Adrenal gland (tissue), 5 donors: ENCODE measurements at regions not wholly inside any gene's neighbourhood (a gene's known extent, or its start where the extent isn't known, plus 50 kb on each side); places are given as distances from the start of the nearest gene placed in this dataset.

ENCODE experiments used
- POLR2A ChIP-seq, 2 donors: fragments of 450-650 bp; IDR thresholded peaks; one replicate each; pipeline ENCODE4 v1.6.1; 2017; ENCODE audit warnings: antibody characterized with exemption in 2 of 2, mild to moderate bottlenecking in 2 of 2, moderate library complexity in 1 of 2
- TF ChIP-seq, protein P1 (sequence below), 6 experiments: fragments of 450-650 bp in 4 of 6; fragments of 200-600 bp in 2 of 6; sonication (generic) in 1 of 6; IDR thresholded peaks; 1 replicate in 5 of 6; 2 replicates in 1 of 6; pipeline versions ENCODE4 v1.5.1 to v1.8.0; 2016 to 2021; ENCODE audit warnings: antibody characterized with exemption in 6 of 6, mild to moderate bottlenecking in 2 of 6, moderate library complexity in 1 of 6
- donor health status: DM: no; HTN: no; CAD: no.

DNA sequence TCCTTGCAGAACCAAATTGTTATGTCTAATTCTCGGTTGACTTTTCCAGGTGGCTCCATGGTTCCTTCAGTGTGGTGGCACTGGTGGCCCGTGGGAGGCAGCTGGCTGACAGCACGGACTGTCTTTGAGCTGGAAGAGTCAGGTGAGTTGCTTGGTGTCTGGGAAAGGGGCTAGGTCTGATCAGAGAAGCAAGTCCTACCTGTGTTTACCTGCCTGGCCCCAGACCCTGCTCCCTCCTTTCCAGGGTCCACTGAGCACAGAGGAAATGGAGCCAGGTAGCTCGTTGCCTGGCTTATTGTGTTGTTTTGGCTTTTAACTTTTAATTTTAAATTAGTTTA, 111.8 kb downstream of the BANF2 start:
- TF ChIP-seq, protein P1, sequence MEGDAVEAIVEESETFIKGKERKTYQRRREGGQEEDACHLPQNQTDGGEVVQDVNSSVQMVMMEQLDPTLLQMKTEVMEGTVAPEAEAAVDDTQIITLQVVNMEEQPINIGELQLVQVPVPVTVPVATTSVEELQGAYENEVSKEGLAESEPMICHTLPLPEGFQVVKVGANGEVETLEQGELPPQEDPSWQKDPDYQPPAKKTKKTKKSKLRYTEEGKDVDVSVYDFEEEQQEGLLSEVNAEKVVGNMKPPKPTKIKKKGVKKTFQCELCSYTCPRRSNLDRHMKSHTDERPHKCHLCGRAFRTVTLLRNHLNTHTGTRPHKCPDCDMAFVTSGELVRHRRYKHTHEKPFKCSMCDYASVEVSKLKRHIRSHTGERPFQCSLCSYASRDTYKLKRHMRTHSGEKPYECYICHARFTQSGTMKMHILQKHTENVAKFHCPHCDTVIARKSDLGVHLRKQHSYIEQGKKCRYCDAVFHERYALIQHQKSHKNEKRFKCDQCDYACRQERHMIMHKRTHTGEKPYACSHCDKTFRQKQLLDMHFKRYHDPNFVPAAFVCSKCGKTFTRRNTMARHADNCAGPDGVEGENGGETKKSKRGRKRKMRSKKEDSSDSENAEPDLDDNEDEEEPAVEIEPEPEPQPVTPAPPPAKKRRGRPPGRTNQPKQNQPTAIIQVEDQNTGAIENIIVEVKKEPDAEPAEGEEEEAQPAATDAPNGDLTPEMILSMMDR (IDR thresholded peaks at IDR 0.05) = no peak
- TF ChIP-seq POLR2A (IDR thresholded peaks at IDR 0.05) = no peak
